SH-SY5Y (cell line): ENCODE measurements at regions not wholly inside any gene's neighbourhood (a gene's known extent, or its start where the extent isn't known, plus 50 kb on each side); places are given as distances from the start of the nearest gene placed in this dataset.

Experiments used
- GATA2 ChIP-seq: IDR thresholded peaks from 2 replicates; pipeline ENCODE4 v1.6.1; 2011; ENCODE audit warnings: mild to moderate bottlenecking, low read depth, low read length
- GATA3 ChIP-seq: IDR thresholded peaks from 2 replicates; pipeline ENCODE4 v1.6.1; 2011; ENCODE audit warnings: low read depth, mild to moderate bottlenecking, low read length, moderate library complexity

GRCh38 chr12:25785134-25785533 is 173.3 kb upstream of the RASSF8 start:
- TF ChIP-seq GATA3 (no peak), GATA2 (no peak)
